OCI-LY7 (cell line): ENCODE measurements at regions not wholly inside any gene's neighbourhood (a gene's known extent, or its start where the extent isn't known, plus 50 kb on each side); places are given as distances from the start of the nearest gene placed in this dataset.

ENCODE experiments used
- CTCF ChIP-seq: fragments of 200-600 bp; sonication (generic); conservative IDR thresholded peaks from 2 replicates; pipeline ENCODE4 v1.5.1; 2014; ENCODE audit warnings: mild to moderate bottlenecking, antibody characterized with exemption, low read length, moderate library complexity, mixed read lengths
- EZH2phosphoT487 ChIP-seq: fragments of 200-600 bp; sonication (generic); IDR thresholded peaks from 2 replicates; pipeline ENCODE4 v1.6.1; 2018; ENCODE audit warnings: low read depth, borderline replicate concordance, mild to moderate bottlenecking, mixed run types, antibody characterized with exemption, low read length, moderate library complexity, mixed read lengths

GRCh38 chr6:40164345-40164755, 230.1 kb upstream of the MOCS1 start:
- TF ChIP-seq CTCF (no peak), EZH2phosphoT487 (no peak)
